ENCODE measurements at regions not wholly inside any gene's neighbourhood (a gene's known extent, or its start where the extent isn't known, plus 50 kb on each side); places are given as distances from the start of the nearest gene placed in this dataset.
"Not testable (repeated sequence)": the region's sequence is repeated elsewhere in the genome, so short reads cannot be mapped to it uniquely, and the experiment has no call there.

- Mint-ChIP-seq H3K27ac (no peak overlapping the region), H3K36me3 (ENCODE audit: insufficient read depth in 2 of 2) (no peaks in the 10 kb centered on the region), H3K4me1 (ENCODE audit: low read depth) (no peaks in the 10 kb centered on the region), H3K4me3 (no peak overlapping the region), H3K9me3 (no peaks in the 10 kb centered on the region), H3K27me3 (ENCODE audit: low read depth) (no peaks in the 10 kb centered on the region)
- ATAC-seq (replicated peaks in 1 of 2) (no peak), DNase-seq (no peak)
Observed at GRCh38 chr2:129181433-129181832, 798.0 kb upstream of the RAB6C start.

- no peaks in the 10 kb centered on the region for H3K4me1 Mint-ChIP-seq (ENCODE audit: low read depth)
- DNase-seq, result no peak
- no peaks in the 10 kb centered on the region for H3K27me3 Mint-ChIP-seq (ENCODE audit: low read depth)
- no peak for ATAC-seq (replicated peaks in 1 of 2)
- no peak overlapping the region for H3K27ac Mint-ChIP-seq
- H3K4me3 Mint-ChIP-seq, result no peak overlapping the region
- no peaks in the 10 kb centered on the region for H3K9me3 Mint-ChIP-seq
- H3K36me3 Mint-ChIP-seq (ENCODE audit: insufficient read depth in 2 of 2), result no peaks in the 10 kb centered on the region
Observed at GRCh38 chr2:129181963-129182362, 797.5 kb upstream of the RAB6C start.

GRCh38 chr2:129187343-129187742 is 792.1 kb upstream of the RAB6C start:
- no peaks in the 10 kb centered on the region for H3K9me3 Mint-ChIP-seq
- H3K36me3 Mint-ChIP-seq (ENCODE audit: insufficient read depth in 2 of 2), result no peaks in the 10 kb centered on the region
- DNase-seq, result no peak

GRCh38 chr2:129188451-129188850 is 791.0 kb upstream of the RAB6C start:
- Mint-ChIP-seq H3K27ac (no peak overlapping the region), H3K36me3 (ENCODE audit: insufficient read depth in 2 of 2) (no peaks in the 10 kb centered on the region), H3K27me3 (ENCODE audit: low read depth) (peaks cover 7% of the 10 kb centered on the region), H3K4me1 (ENCODE audit: low read depth) (no peaks in the 10 kb centered on the region), H3K4me3 (no peak overlapping the region), H3K9me3 (no peaks in the 10 kb centered on the region)
- ATAC-seq (replicated peaks in 1 of 2) (no peak), DNase-seq (no peak)

More at GRCh38 chr2:129187343-129187742, 792.1 kb upstream of the RAB6C start:
- H3K4me3 Mint-ChIP-seq, result no peak overlapping the region
- ATAC-seq (replicated peaks in 1 of 2), result no peak
- H3K27ac Mint-ChIP-seq, result no peak overlapping the region
- H3K27me3 Mint-ChIP-seq (ENCODE audit: low read depth), result peaks cover 7% of the 10 kb centered on the region
- H3K4me1 Mint-ChIP-seq (ENCODE audit: low read depth), result no peaks in the 10 kb centered on the region

- Mint-ChIP-seq H3K4me3 (no peak overlapping the region), H3K36me3 (ENCODE audit: insufficient read depth in 2 of 2) (no peaks in the 10 kb centered on the region), H3K27ac (no peak overlapping the region), H3K4me1 (ENCODE audit: low read depth) (no peaks in the 10 kb centered on the region), H3K27me3 (ENCODE audit: low read depth) (peaks cover 7% of the 10 kb centered on the region), H3K9me3 (no peaks in the 10 kb centered on the region)
- DNase-seq (no peak), ATAC-seq (replicated peaks in 1 of 2) (no peak)
Observed at GRCh38 chr2:129189617-129190319, 789.7 kb upstream of the RAB6C start.

GRCh38 chr2:129190494-129190893 is 789.0 kb upstream of the RAB6C start:
- Mint-ChIP-seq H3K27ac (no peak overlapping the region), H3K36me3 (ENCODE audit: insufficient read depth in 2 of 2) (no peaks in the 10 kb centered on the region), H3K9me3 (no peaks in the 10 kb centered on the region), H3K4me3 (no peak overlapping the region), H3K27me3 (ENCODE audit: low read depth) (peaks cover 7% of the 10 kb centered on the region), H3K4me1 (ENCODE audit: low read depth) (no peaks in the 10 kb centered on the region)
- ATAC-seq (replicated peaks in 1 of 2), result no peak
- no peak for DNase-seq

GRCh38 chr2:129191530-129191929 is 787.9 kb upstream of the RAB6C start:
- Mint-ChIP-seq H3K9me3 (no peaks in the 10 kb centered on the region), H3K4me1 (ENCODE audit: low read depth) (no peaks in the 10 kb centered on the region), H3K27ac (no peak overlapping the region), H3K4me3 (no peak overlapping the region), H3K27me3 (ENCODE audit: low read depth) (peaks cover 7% of the 10 kb centered on the region), H3K36me3 (ENCODE audit: insufficient read depth in 2 of 2) (no peaks in the 10 kb centered on the region)
- DNase-seq (no peak), ATAC-seq (replicated peaks in 1 of 2) (no peak)

GRCh38 chr2:129192117-129192516 is 787.3 kb upstream of the RAB6C start:
- no peak overlapping the region for H3K4me3 Mint-ChIP-seq
- no peaks in the 10 kb centered on the region for H3K4me1 Mint-ChIP-seq (ENCODE audit: low read depth)
- no peaks in the 10 kb centered on the region for H3K9me3 Mint-ChIP-seq
- peaks cover 7% of the 10 kb centered on the region for H3K27me3 Mint-ChIP-seq (ENCODE audit: low read depth)
- ATAC-seq (replicated peaks in 1 of 2), result no peak
- no peak overlapping the region for H3K27ac Mint-ChIP-seq
- H3K36me3 Mint-ChIP-seq (ENCODE audit: insufficient read depth in 2 of 2), result no peaks in the 10 kb centered on the region
- no peak for DNase-seq

GRCh38 chr2:129192841-129193253 is 786.6 kb upstream of the RAB6C start:
- Mint-ChIP-seq H3K36me3 (ENCODE audit: insufficient read depth in 2 of 2) (no peaks in the 10 kb centered on the region), H3K9me3 (no peaks in the 10 kb centered on the region), H3K27me3 (ENCODE audit: low read depth) (no peaks in the 10 kb centered on the region), H3K4me3 (no peak overlapping the region), H3K27ac (no peak overlapping the region), H3K4me1 (ENCODE audit: low read depth) (no peaks in the 10 kb centered on the region)
- no peak for ATAC-seq (replicated peaks in 1 of 2)
- no peak for DNase-seq

- Mint-ChIP-seq H3K4me3 (no peak overlapping the region), H3K9me3 (no peaks in the 10 kb centered on the region), H3K36me3 (ENCODE audit: insufficient read depth in 2 of 2) (no peaks in the 10 kb centered on the region), H3K4me1 (ENCODE audit: low read depth) (no peaks in the 10 kb centered on the region), H3K27ac (no peak overlapping the region), H3K27me3 (ENCODE audit: low read depth) (no peaks in the 10 kb centered on the region)
- DNase-seq (no peak), ATAC-seq (replicated peaks in 1 of 2) (no peak)
Observed at GRCh38 chr2:129193961-129194360, 785.5 kb upstream of the RAB6C start.

GRCh38 chr2:129199501-129199900 is 780.0 kb upstream of the RAB6C start:
- no peaks in the 10 kb centered on the region for H3K36me3 Mint-ChIP-seq (ENCODE audit: insufficient read depth in 2 of 2)
- DNase-seq, result no peak
- H3K4me3 Mint-ChIP-seq, result no peak overlapping the region
- ATAC-seq (replicated peaks in 1 of 2), result no peak
- no peaks in the 10 kb centered on the region for H3K27me3 Mint-ChIP-seq (ENCODE audit: low read depth)
- H3K4me1 Mint-ChIP-seq (ENCODE audit: low read depth), result no peaks in the 10 kb centered on the region
- no peak overlapping the region for H3K27ac Mint-ChIP-seq
- no peaks in the 10 kb centered on the region for H3K9me3 Mint-ChIP-seq

GRCh38 chr2:129201696-129202095 is 777.8 kb upstream of the RAB6C start:
- Mint-ChIP-seq H3K27me3 (ENCODE audit: low read depth) (no peaks in the 10 kb centered on the region), H3K9me3 (no peaks in the 10 kb centered on the region), H3K27ac (no peak overlapping the region), H3K36me3 (ENCODE audit: insufficient read depth in 2 of 2) (no peaks in the 10 kb centered on the region), H3K4me1 (ENCODE audit: low read depth) (no peaks in the 10 kb centered on the region), H3K4me3 (no peak overlapping the region)
- ATAC-seq (replicated peaks in 1 of 2) (no peak), DNase-seq (no peak)

- H3K4me1 Mint-ChIP-seq (ENCODE audit: low read depth), result no peaks in the 10 kb centered on the region
- H3K27ac Mint-ChIP-seq, result no peak overlapping the region
- H3K36me3 Mint-ChIP-seq (ENCODE audit: insufficient read depth in 2 of 2), result no peaks in the 10 kb centered on the region
- no peaks in the 10 kb centered on the region for H3K9me3 Mint-ChIP-seq
- DNase-seq (no peak), ATAC-seq (replicated peaks in 1 of 2) (no peak)
- no peak overlapping the region for H3K4me3 Mint-ChIP-seq
- H3K27me3 Mint-ChIP-seq (ENCODE audit: low read depth), result no peaks in the 10 kb centered on the region
Observed at GRCh38 chr2:129203331-129203730, 776.1 kb upstream of the RAB6C start.

GRCh38 chr2:129204581-129204980 is 774.9 kb upstream of the RAB6C start:
- ATAC-seq (replicated peaks in 1 of 2); H3K9me3 Mint-ChIP-seq: not testable (repeated sequence)

More at GRCh38 chr2:129204581-129204980, 774.9 kb upstream of the RAB6C start:
- H3K27me3 Mint-ChIP-seq (ENCODE audit: low read depth); H3K4me1 Mint-ChIP-seq (ENCODE audit: low read depth); DNase-seq; H3K36me3 Mint-ChIP-seq (ENCODE audit: insufficient read depth in 2 of 2); H3K27ac Mint-ChIP-seq; H3K4me3 Mint-ChIP-seq: not testable (repeated sequence)
